ENCODE measurements at regions not wholly inside any gene's neighbourhood (a gene's known extent, or its start where the extent isn't known, plus 50 kb on each side); places are given as distances from the start of the nearest gene placed in this dataset.

DNA sequence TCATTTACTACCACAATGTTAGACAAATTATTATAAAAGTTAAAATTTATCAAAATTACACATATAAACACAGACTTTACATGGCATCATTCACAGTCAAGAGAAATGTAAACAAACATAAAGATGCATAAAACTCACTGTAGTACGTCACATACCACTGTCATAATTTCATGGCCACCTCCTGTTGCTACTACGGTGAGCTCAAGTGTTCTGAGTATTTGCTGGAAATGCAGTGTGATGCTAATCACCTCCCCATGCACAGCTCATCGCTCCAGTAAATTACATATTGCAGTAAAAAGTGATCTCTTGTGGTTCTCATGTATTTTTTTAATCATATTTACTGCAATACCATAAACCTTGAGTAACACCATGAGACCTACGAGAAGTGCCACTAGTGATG lies 247.7 kb upstream of the SFSWAP start (continued):
- no peak for TF ChIP-seq ZNF165 (CRISPR knock-in tag; IDR thresholded peaks at IDR 0.05; ENCODE audit: borderline replicate concordance)
- no peak for TF ChIP-seq MEIS2 (IDR thresholded peaks at IDR 0.05; ENCODE audit: partially characterized antibody)
- TF ChIP-seq ILK (tag; IDR thresholded peaks at IDR 0.05; ENCODE audit: borderline replicate concordance, low read depth), result no peak
- TF ChIP-seq, protein P1, sequence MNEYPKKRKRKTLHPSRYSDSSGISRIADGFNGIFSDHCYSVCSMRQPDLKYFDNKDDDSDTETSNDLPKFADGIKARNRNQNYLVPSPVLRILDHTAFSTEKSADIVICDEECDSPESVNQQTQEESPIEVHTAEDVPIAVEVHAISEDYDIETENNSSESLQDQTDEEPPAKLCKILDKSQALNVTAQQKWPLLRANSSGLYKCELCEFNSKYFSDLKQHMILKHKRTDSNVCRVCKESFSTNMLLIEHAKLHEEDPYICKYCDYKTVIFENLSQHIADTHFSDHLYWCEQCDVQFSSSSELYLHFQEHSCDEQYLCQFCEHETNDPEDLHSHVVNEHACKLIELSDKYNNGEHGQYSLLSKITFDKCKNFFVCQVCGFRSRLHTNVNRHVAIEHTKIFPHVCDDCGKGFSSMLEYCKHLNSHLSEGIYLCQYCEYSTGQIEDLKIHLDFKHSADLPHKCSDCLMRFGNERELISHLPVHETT (CRISPR knock-in tag; conservative IDR thresholded peaks at IDR 0.05 in 1 of 2, IDR thresholded peaks at IDR 0.05 in 1 of 2), result no peak
- TF ChIP-seq ZNF354B (CRISPR knock-in tag; IDR thresholded peaks at IDR 0.05), result no peak
- no peak for TF ChIP-seq EHMT2 (IDR thresholded peaks at IDR 0.05)

DNA sequence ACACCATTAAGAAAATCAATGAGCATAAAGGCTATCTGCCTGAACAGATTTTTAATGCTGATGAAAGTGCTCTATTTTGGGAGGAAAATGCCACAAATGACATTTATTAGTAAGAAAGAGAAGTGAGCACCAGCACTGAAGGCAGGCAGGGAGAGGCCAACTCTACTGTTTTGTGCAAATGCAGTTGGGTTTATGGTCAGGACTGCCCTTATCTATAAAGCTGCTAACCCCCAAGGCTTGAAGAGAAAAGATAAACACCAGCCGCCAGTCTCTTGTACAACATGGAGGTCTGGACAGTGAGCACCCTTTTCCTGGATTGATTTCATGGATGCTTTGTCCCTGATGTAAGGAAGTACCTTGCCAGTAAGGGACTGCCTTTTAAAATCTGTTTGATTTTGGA lies 246.8 kb upstream of the SFSWAP start:
- H2AFZ ChIP-seq (ENCODE audit: low read depth, low read length), result no peak overlapping the region
- H3K27ac ChIP-seq (ENCODE audit: extremely low read depth, low read depth, low read length), result no peak overlapping the region
- no peak overlapping the region for H3K9ac ChIP-seq (ENCODE audit: insufficient read depth in 1 of 2, low read depth in 2 of 2, low read length in 2 of 2)
- H3K4me1 ChIP-seq (replicated peaks in 1 of 2; ENCODE audit: control insufficient read depth in 2 of 2, insufficient read depth in 2 of 2, low read length in 2 of 2), result peaks cover 0 to 16% of the 10 kb centered on the region in 2 experiments; a peak in 2 of 5 replicates
- peak in 1 of 4 experiments; percentile 18 for DNase-seq (ENCODE audit: extremely low read depth in 1 of 4, low spot score in 3 of 4)
- FAIRE-seq, result peak; percentile 37
- H3K4me3 ChIP-seq, result no peak overlapping the region
- no peaks in the 10 kb centered on the region for H3K9me3 ChIP-seq (replicated peaks; ENCODE audit: control insufficient read depth, insufficient read depth, low read depth, low read length)
- in situ Hi-C loops (cut with MboI) (no loop called here), intact Hi-C loops (cut with micrococcal nuclease) (no loop called here)
- POLR2A ChIA-PET, result no interaction called here
- no TSS peak for BruUV-seq (replicated peaks)
- no peaks in the 10 kb centered on the region for H3K9me1 ChIP-seq (ENCODE audit: control insufficient read depth, insufficient read depth, low read length)
- H3K27me3 ChIP-seq (ENCODE audit: control insufficient read depth in 2 of 2, insufficient read depth in 2 of 2, low read length in 2 of 2), result peaks cover 9 to 42% of the 10 kb centered on the region in 2 experiments; a peak in 4 of 5 replicates
- H4K20me1 ChIP-seq (replicated peaks; ENCODE audit: control insufficient read depth, insufficient read depth, low read length), result no peaks in the 10 kb centered on the region
- no peak for ATAC-seq
- H3K79me2 ChIP-seq (ENCODE audit: control insufficient read depth, insufficient read depth, low read length), result no peaks in the 10 kb centered on the region
- 7% methylated on average over 1 of the region's 1 CpG for WGBS (ENCODE audit: insufficient coverage, low coverage, missing lambda C conversion rate)
- no peaks in the 10 kb centered on the region for H3K36me3 ChIP-seq (ENCODE audit: control insufficient read depth, insufficient read depth, low read length)
- CTCF ChIA-PET (ENCODE audit: low intra/inter-chr PET ratio), result no interaction called here
- H3K4me2 ChIP-seq (ENCODE audit: insufficient read depth, low read length), result 0 out of 2 replicates have a peak overlapping the region, but pooled peaks have one; percentile 7
- TF ChIP-seq ZNF77 (CRISPR knock-in tag; IDR thresholded peaks at IDR 0.05) (no peak), ARID1B (IDR thresholded peaks at IDR 0.05) (peak; percentile 30; the same call in 1 of the 2 replicates), XRCC5 (IDR thresholded peaks at IDR 0.05; ENCODE audit: low read depth, low read length) (no peak), ZNF217 (CRISPR knock-in tag; IDR thresholded peaks at IDR 0.05) (no peak), ETV5 (CRISPR knock-in tag; IDR thresholded peaks at IDR 0.05; ENCODE audit: low read depth) (no peak), FOXK2 (conservative IDR thresholded peaks at IDR 0.05 in 1 of 2, IDR thresholded peaks at IDR 0.05 in 1 of 2; ENCODE audit: low read depth in 2 of 2) (peak in 1 of 2 experiments; percentile 30; a peak in 1 of 4 replicates), CEBPB (tag; IDR thresholded peaks at IDR 0.05) (no peak), HNRNPL (IDR thresholded peaks at IDR 0.05; ENCODE audit: low read depth, low read length) (no peak), BCL6 (CRISPR knock-in tag; IDR thresholded peaks at IDR 0.05) (no peak), ZBTB17 (CRISPR knock-in tag; IDR thresholded peaks at IDR 0.05) (no peak), BCOR (IDR thresholded peaks at IDR 0.05) (no peak)
- TF ChIP-seq, protein P2, sequence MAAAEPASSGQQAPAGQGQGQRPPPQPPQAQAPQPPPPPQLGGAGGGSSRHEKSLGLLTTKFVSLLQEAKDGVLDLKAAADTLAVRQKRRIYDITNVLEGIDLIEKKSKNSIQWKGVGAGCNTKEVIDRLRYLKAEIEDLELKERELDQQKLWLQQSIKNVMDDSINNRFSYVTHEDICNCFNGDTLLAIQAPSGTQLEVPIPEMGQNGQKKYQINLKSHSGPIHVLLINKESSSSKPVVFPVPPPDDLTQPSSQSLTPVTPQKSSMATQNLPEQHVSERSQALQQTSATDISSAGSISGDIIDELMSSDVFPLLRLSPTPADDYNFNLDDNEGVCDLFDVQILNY (CRISPR knock-in tag; IDR thresholded peaks at IDR 0.05), result no peak
- TF ChIP-seq, protein P3, sequence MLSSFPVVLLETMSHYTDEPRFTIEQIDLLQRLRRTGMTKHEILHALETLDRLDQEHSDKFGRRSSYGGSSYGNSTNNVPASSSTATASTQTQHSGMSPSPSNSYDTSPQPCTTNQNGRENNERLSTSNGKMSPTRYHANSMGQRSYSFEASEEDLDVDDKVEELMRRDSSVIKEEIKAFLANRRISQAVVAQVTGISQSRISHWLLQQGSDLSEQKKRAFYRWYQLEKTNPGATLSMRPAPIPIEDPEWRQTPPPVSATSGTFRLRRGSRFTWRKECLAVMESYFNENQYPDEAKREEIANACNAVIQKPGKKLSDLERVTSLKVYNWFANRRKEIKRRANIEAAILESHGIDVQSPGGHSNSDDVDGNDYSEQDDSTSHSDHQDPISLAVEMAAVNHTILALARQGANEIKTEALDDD (IDR thresholded peaks at IDR 0.05), result 0 out of 2 replicates have a peak, but pooled peaks have one; percentile 20
- TF ChIP-seq, protein P4, sequence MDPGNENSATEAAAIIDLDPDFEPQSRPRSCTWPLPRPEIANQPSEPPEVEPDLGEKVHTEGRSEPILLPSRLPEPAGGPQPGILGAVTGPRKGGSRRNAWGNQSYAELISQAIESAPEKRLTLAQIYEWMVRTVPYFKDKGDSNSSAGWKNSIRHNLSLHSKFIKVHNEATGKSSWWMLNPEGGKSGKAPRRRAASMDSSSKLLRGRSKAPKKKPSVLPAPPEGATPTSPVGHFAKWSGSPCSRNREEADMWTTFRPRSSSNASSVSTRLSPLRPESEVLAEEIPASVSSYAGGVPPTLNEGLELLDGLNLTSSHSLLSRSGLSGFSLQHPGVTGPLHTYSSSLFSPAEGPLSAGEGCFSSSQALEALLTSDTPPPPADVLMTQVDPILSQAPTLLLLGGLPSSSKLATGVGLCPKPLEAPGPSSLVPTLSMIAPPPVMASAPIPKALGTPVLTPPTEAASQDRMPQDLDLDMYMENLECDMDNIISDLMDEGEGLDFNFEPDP (CRISPR knock-in tag; IDR thresholded peaks at IDR 0.05), result no peak
